Esophagus muscularis mucosa (tissue), 4 donors: ENCODE measurements at regions not wholly inside any gene's neighbourhood (a gene's known extent, or its start where the extent isn't known, plus 50 kb on each side); places are given as distances from the start of the nearest gene placed in this dataset.
"Not testable (repeated sequence)": the region's sequence is repeated elsewhere in the genome, so short reads cannot be mapped to it uniquely, and the experiment has no call there.

Source experiments
- DNase-seq: peaks from one replicate; pipeline ENCODE4 v3.0.0-alpha.2; 2017; ENCODE audit errors: extremely low spot score
- H3K27ac ChIP-seq, 4 donors: fragments of 200-600 bp; sonication (generic); replicated peaks in 1 of 4; 1 replicate in 3 of 4; 2 replicates in 1 of 4; pipeline ENCODE4 v1.5.1; 2016 to 2019; ENCODE audit warnings: mild to moderate bottlenecking in 1 of 4
- H3K27me3 ChIP-seq, 4 donors: fragments of 200-600 bp; sonication (generic); one replicate each; pipeline versions ENCODE4 v1.5.1 to v1.6.0; 2016 to 2019
- H3K36me3 ChIP-seq, 4 donors: fragments of 200-600 bp; sonication (generic); one replicate each; pipeline ENCODE4 v1.5.1; 2016 to 2019
- H3K4me1 ChIP-seq, 4 donors: fragments of 200-600 bp; sonication (generic); one replicate each; pipeline ENCODE4 v1.5.1; 2016 to 2019
- H3K4me3 ChIP-seq, 4 donors: fragments of 200-600 bp; sonication (generic); 1 replicate in 2 of 4; 2 replicates in 2 of 4; pipeline ENCODE4 v1.5.1; 2016 to 2019; ENCODE audit warnings: mild to moderate bottlenecking in 4 of 4, moderate library complexity in 1 of 4
- H3K9me3 ChIP-seq, 4 donors: fragments of 200-600 bp; sonication (generic); 1 replicate in 3 of 4; 2 replicates in 1 of 4; pipeline ENCODE4 v1.5.1; 2016 to 2019
- CTCF ChIP-seq, 3 experiments: fragments of 200-600 bp in 2 of 3; fragments of 450-650 bp in 1 of 3; sonication (generic) in 2 of 3; IDR thresholded peaks; one replicate each; pipeline ENCODE4 v1.5.1; 2017 to 2019; ENCODE audit warnings: antibody characterized with exemption in 3 of 3, mild to moderate bottlenecking in 2 of 3, moderate library complexity in 1 of 3
- EP300 ChIP-seq: sonication (generic); formaldehyde crosslinking; IDR thresholded peaks from one replicate; pipeline ENCODE4 v1.6.1; 2017; ENCODE audit warnings: antibody characterized with exemption
- POLR2A ChIP-seq: fragments of 450-650 bp; IDR thresholded peaks from one replicate; pipeline ENCODE4 v1.6.1; 2017; ENCODE audit warnings: antibody characterized with exemption, moderate library complexity, mild to moderate bottlenecking, low read depth
- POLR2AphosphoS5 ChIP-seq, 2 donors: sonication (generic); formaldehyde crosslinking; IDR thresholded peaks; one replicate each; pipeline ENCODE4 v1.6.1; 2017; ENCODE audit warnings: antibody characterized with exemption in 2 of 2
- WGBS: methylation state at CpG from one replicate; pipeline ENCODE4 v1.1.5; 2018; 5-methylcytosine and 5-hydroxymethylcytosine counted together
- intact Hi-C: fragments of 100-400 bp; cut with DNase I; formaldehyde crosslinking; loops from one replicate; pipeline ENCODE4 v1.15.1; 2023
- small RNA-seq, 3 donors: library from RNA; depleted of rRNA; stranded (forward); fragments of <200 nt; gene quantifications; one replicate each; pipeline ENCODE3, GENCODE V24; 2016

GRCh38 chr7:57821438-57822382 lies 371.7 kb downstream of the ZNF716 start:
- WGBS: 82% methylated on average over 26 of the region's 57 CpGs
- Histone ChIP-seq H3K36me3 (no peaks in the 10 kb centered on the region), H3K9me3 (peaks cover 0 to 7% (median 0%) of the 10 kb centered on the region in 4 donors), H3K4me1 (no peaks in the 10 kb centered on the region), H3K4me3 (no peak overlapping the region), H3K27me3 (no peaks in the 10 kb centered on the region), H3K27ac (no peak overlapping the region)
- intact Hi-C loops: no loop called here
- no peak for DNase-seq
- TF ChIP-seq POLR2AphosphoS5 (IDR thresholded peaks at IDR 0.05) (no peak), POLR2A (no peak)

- H3K4me1 ChIP-seq, H3K9me3 ChIP-seq, H3K27ac ChIP-seq, H3K36me3 ChIP-seq, H3K27me3 ChIP-seq, DNase-seq, H3K4me3 ChIP-seq, intact Hi-C loops: not testable (repeated sequence)
- WGBS: 33% methylated on average over 1 of the region's 2 CpGs
These were observed 376.6 kb downstream of the ZNF716 start for GRCh38 chr7:57826548-57826947.

GRCh38 chr7:57835161-57835560 lies 385.2 kb downstream of the ZNF716 start:
- H3K4me1 ChIP-seq, intact Hi-C loops, H3K27me3 ChIP-seq, H3K27ac ChIP-seq, DNase-seq, H3K36me3 ChIP-seq, H3K9me3 ChIP-seq, H3K4me3 ChIP-seq: not testable (repeated sequence)
- WGBS: 98% methylated on average over 9 of the region's 15 CpGs

GRCh38 chr7:57839152-57839551 lies 389.2 kb downstream of the ZNF716 start:
- H3K4me3 ChIP-seq, H3K9me3 ChIP-seq, DNase-seq, H3K27me3 ChIP-seq, H3K36me3 ChIP-seq, H3K27ac ChIP-seq, intact Hi-C loops, H3K4me1 ChIP-seq: not testable (repeated sequence)
- WGBS: 80% methylated on average over 1 of the region's 4 CpGs

GRCh38 chr7:57867884-57868701 lies 418.1 kb downstream of the ZNF716 start:
- 12% methylated on average over 84 of the region's 84 CpGs for WGBS
- Histone ChIP-seq H3K4me3 (peak overlapping the region; percentile 38 to 54 (median 51)), H3K9me3 (peaks cover 0 to 9% (median 3%) of the 10 kb centered on the region in 4 donors), H3K27ac (no peak overlapping the region), H3K27me3 (peaks cover 0 to 46% (median 17%) of the 10 kb centered on the region in 4 donors), H3K4me1 (peaks cover 0 to 17% (median 17%) of the 10 kb centered on the region in 4 donors), H3K36me3 (no peaks in the 10 kb centered on the region)
- TF ChIP-seq POLR2A (no peak), CTCF (IDR thresholded peaks at IDR 0.05) (no peak), EP300 (no peak), POLR2AphosphoS5 (IDR thresholded peaks at IDR 0.05) (no peak)
- intact Hi-C loops: no loop called here
- no peak for DNase-seq

- intact Hi-C loops: no loop called here
- H3K4me3 ChIP-seq: peak overlapping the region; percentile 38 to 54 (median 51)
- WGBS: 15% methylated on average over 58 of the region's 66 CpGs
- H3K9me3 ChIP-seq: peaks cover 0 to 9% (median 3%) of the 10 kb centered on the region in 4 donors
- peaks cover 0 to 46% (median 17%) of the 10 kb centered on the region in 4 donors for H3K27me3 ChIP-seq
- H3K4me1 ChIP-seq: peaks cover 0 to 17% (median 17%) of the 10 kb centered on the region in 4 donors
- TF ChIP-seq POLR2AphosphoS5 (IDR thresholded peaks at IDR 0.05) (no peak), CTCF (IDR thresholded peaks at IDR 0.05) (no peak), EP300 (no peak), POLR2A (no peak)
- H3K36me3 ChIP-seq: no peaks in the 10 kb centered on the region
- no peak overlapping the region for H3K27ac ChIP-seq
- no peak for DNase-seq
These were observed 418.9 kb downstream of the ZNF716 start for GRCh38 chr7:57868771-57869483.

Small RNAs in the stretch of these regions (small RNA-seq; reads per million reads assigned to genes)
- gene AC023141.11 (0 reads per million in 3 donors), gene AC023141.12 (0 reads per million in 3 donors), gene AC023141.8 (0 reads per million in 3 donors)
